Fibroblast of the aortic adventitia (primary cell): ENCODE measurements at regions not wholly inside any gene's neighbourhood (a gene's known extent, or its start where the extent isn't known, plus 50 kb on each side); places are given as distances from the start of the nearest gene placed in this dataset.

Experiments used
- DNase-seq: peaks from one replicate; pipeline ENCODE4 v3.0.0-alpha.2; 2010; ENCODE audit warnings: low read depth
- H3K4me3 ChIP-seq: 2 replicates; pipeline ENCODE4 v1.5.1; 2011; ENCODE audit warnings: low read depth, mild to moderate bottlenecking, control low read depth, low read length, moderate library complexity
- TF ChIP-seq, protein P1 (sequence below): IDR thresholded peaks from 2 replicates; pipeline ENCODE4 v1.5.1; 2011; ENCODE audit warnings: mild to moderate bottlenecking, low read length, control low read depth, inconsistent platforms; ENCODE audit not compliant: insufficient read depth

GRCh38 chr15:97027772-97028171, 697.3 kb downstream of the NR2F2 start:
- H3K4me3 ChIP-seq: no peak overlapping the region
- TF ChIP-seq, protein P1, sequence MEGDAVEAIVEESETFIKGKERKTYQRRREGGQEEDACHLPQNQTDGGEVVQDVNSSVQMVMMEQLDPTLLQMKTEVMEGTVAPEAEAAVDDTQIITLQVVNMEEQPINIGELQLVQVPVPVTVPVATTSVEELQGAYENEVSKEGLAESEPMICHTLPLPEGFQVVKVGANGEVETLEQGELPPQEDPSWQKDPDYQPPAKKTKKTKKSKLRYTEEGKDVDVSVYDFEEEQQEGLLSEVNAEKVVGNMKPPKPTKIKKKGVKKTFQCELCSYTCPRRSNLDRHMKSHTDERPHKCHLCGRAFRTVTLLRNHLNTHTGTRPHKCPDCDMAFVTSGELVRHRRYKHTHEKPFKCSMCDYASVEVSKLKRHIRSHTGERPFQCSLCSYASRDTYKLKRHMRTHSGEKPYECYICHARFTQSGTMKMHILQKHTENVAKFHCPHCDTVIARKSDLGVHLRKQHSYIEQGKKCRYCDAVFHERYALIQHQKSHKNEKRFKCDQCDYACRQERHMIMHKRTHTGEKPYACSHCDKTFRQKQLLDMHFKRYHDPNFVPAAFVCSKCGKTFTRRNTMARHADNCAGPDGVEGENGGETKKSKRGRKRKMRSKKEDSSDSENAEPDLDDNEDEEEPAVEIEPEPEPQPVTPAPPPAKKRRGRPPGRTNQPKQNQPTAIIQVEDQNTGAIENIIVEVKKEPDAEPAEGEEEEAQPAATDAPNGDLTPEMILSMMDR: no peak
- no peak for DNase-seq

GRCh38 chr15:97030251-97030650, 699.8 kb downstream of the NR2F2 start:
- TF ChIP-seq, protein P1: no peak
- no peak for DNase-seq
- no peak overlapping the region for H3K4me3 ChIP-seq

GRCh38 chr15:97036301-97036700, 705.8 kb downstream of the NR2F2 start:
- H3K4me3 ChIP-seq: no peak overlapping the region
- TF ChIP-seq, protein P1: no peak
- no peak for DNase-seq

DNA sequence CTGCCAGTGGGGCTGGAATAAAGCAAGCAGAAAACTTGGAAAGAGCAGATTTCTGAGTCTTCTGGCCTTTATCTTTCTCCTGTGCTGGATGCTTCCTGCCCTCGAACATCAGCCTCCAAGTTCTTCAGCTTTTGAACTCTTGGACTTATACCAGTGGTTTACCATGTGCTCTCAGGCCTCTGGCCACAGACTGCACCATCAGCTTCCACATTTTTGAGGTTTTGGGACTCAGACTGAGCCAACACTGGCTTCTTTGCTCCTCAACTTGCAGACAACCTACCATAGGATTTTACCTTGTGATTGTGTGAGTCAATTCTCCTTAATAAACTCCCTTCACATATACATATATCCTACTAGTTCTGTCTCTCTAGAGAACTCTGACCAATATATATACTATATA, 706.6 kb downstream of the NR2F2 start:
- no peak overlapping the region for H3K4me3 ChIP-seq
- TF ChIP-seq, protein P1: no peak
- no peak for DNase-seq

DNA sequence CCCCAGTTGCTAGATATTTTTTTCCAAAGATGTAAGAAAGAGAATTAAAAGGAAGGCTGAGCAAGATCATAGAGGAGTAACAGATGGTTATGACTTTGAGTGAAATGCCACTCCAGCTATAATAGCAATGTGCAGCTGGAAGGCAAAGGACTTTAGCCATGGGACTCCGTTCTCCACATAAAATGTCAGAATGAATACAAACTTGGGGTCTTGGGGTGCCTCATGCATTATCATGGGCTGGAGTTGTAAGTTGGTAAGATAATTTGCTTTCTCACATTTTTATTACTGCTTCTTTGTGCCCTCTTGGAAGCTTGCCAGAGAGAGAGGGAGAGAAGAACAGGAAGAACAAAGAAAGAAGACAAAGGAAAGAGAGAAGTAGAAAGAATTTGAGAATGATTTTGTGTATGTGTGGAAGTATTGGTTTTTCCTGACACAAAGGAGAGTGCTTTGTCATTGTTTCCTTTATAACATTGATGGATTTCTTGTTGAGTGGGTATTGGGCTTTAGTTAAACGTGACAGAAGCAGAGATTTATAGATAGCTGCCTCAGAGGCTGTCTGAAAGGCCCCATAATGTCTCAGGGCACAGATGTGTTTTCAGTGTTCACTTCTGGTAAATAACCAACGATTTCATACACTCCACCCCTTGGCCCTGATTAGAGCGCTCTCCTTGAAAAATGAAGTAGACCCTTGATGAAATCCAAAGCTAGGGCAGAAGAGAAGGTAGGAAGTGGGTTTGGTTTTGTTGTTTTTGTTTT, 715.3 kb downstream of the NR2F2 start:
- TF ChIP-seq, protein P1: no peak
- H3K4me3 ChIP-seq: no peak overlapping the region
- no peak for DNase-seq

GRCh38 chr15:97052513-97052912, 722.0 kb downstream of the NR2F2 start:
- DNase-seq: no peak
- TF ChIP-seq, protein P1: no peak

DNA sequence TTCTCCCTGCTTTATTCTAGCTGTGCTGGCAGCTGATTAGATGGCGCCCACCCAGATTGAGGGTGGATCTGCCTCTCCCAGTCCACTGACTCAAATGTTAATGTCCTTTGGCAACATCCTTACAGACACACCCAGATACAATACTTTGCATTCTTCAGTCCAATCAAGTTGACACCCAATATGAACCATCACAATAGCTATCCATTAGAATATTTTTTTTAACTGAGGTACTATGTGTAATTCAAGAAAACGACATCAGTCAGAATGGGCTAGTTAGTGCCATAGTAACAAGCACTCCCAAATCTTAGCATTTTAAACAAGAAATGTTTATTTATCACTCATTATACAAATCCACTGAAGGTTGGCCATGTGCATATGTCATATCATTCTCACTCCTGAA, 723.1 kb downstream of the NR2F2 start:
- TF ChIP-seq, protein P1: no peak
- no peak for DNase-seq
- H3K4me3 ChIP-seq: no peak overlapping the region

More at GRCh38 chr15:97052513-97052912, 722.0 kb downstream of the NR2F2 start:
- no peak overlapping the region for H3K4me3 ChIP-seq
